Smooth muscle cell (in vitro differentiated cells): ENCODE measurements at regions not wholly inside any gene's neighbourhood (a gene's known extent, or its start where the extent isn't known, plus 50 kb on each side); places are given as distances from the start of the nearest gene placed in this dataset.

ENCODE experiments used
- DNase-seq: peaks from one replicate; lab custom pipeline; 2025; ENCODE audit not compliant: unreplicated experiment; lab: John Stamatoyannopoulos, UW
- H2AFZ ChIP-seq: fragments of 200-600 bp; sonication (generic); 2 replicates; pipeline ENCODE4 v1.6.0; 2016; ENCODE audit warnings: antibody characterized with exemption, low read depth, mild to moderate bottlenecking
- H3F3A ChIP-seq: fragments of 200-600 bp; sonication (generic); 2 replicates; pipeline ENCODE4 v1.6.0; 2017; ENCODE audit warnings: antibody characterized with exemption, low read depth
- H3K27ac ChIP-seq: fragments of 200-600 bp; sonication (generic); 2 replicates; pipeline ENCODE4 v1.5.1; 2016; ENCODE audit warnings: low read depth, mild to moderate bottlenecking
- H3K27me3 ChIP-seq: fragments of 200-600 bp; sonication (generic); 2 replicates; pipeline ENCODE4 v1.6.1; 2016; ENCODE audit warnings: low read depth, mild to moderate bottlenecking
- H3K36me3 ChIP-seq: fragments of 200-600 bp; sonication (generic); 2 replicates; pipeline ENCODE4 v1.5.1; 2016; ENCODE audit warnings: low read depth
- H3K4me1 ChIP-seq: fragments of 200-600 bp; sonication (generic); 2 replicates; pipeline ENCODE4 v1.5.1; 2016; ENCODE audit warnings: low read depth
- H3K4me2 ChIP-seq: fragments of 200-600 bp; sonication (generic); 2 replicates; pipeline ENCODE4 v1.6.0; 2016; ENCODE audit warnings: mild to moderate bottlenecking
- H3K4me3 ChIP-seq: fragments of 200-600 bp; sonication (generic); 2 replicates; pipeline ENCODE4 v1.5.1; 2016; ENCODE audit warnings: mild to moderate bottlenecking
- H3K79me2 ChIP-seq: fragments of 200-600 bp; sonication (generic); 2 replicates; pipeline ENCODE4 v1.6.0; 2016; ENCODE audit warnings: low read depth, mild to moderate bottlenecking
- H3K9ac ChIP-seq: fragments of 200-600 bp; sonication (generic); 2 replicates; pipeline ENCODE4 v1.6.0; 2016; ENCODE audit warnings: low read depth
- H3K9me3 ChIP-seq: fragments of 200-600 bp; sonication (generic); replicated peaks from 2 replicates; pipeline ENCODE4 v1.5.1; 2016; ENCODE audit warnings: low read depth
- H4K20me1 ChIP-seq: fragments of 200-600 bp; sonication (generic); 2 replicates; pipeline ENCODE4 v1.6.0; 2016; ENCODE audit warnings: low read depth
- WGBS: methylation state at CpG from one replicate; pipeline ENCODE4 v1.1.7; 2016; ENCODE audit warnings: low lambda C conversion rate; 5-methylcytosine and 5-hydroxymethylcytosine counted together
- TF ChIP-seq, protein P1 (sequence below): fragments of 200-600 bp; sonication (generic); IDR thresholded peaks from 2 replicates; pipeline ENCODE4 v1.5.1; 2017; ENCODE audit warnings: borderline replicate concordance, mild to moderate bottlenecking, antibody characterized with exemption; ENCODE audit not compliant: insufficient read depth, poor library complexity, severe bottlenecking

- Histone ChIP-seq H3K36me3 (no peaks in the 10 kb centered on the region), H3K4me1 (peaks cover 16% of the 10 kb centered on the region), H2AFZ (no peak overlapping the region), H3K9ac (no peak overlapping the region), H3K27ac (no peak overlapping the region), H3K79me2 (no peaks in the 10 kb centered on the region), H3K4me2 (no peak overlapping the region), H3F3A (no peaks in the 10 kb centered on the region), H3K4me3 (no peak overlapping the region), H3K27me3 (no peaks in the 10 kb centered on the region), H4K20me1 (no peaks in the 10 kb centered on the region), H3K9me3 (no peaks in the 10 kb centered on the region)
- TF ChIP-seq, protein P1, sequence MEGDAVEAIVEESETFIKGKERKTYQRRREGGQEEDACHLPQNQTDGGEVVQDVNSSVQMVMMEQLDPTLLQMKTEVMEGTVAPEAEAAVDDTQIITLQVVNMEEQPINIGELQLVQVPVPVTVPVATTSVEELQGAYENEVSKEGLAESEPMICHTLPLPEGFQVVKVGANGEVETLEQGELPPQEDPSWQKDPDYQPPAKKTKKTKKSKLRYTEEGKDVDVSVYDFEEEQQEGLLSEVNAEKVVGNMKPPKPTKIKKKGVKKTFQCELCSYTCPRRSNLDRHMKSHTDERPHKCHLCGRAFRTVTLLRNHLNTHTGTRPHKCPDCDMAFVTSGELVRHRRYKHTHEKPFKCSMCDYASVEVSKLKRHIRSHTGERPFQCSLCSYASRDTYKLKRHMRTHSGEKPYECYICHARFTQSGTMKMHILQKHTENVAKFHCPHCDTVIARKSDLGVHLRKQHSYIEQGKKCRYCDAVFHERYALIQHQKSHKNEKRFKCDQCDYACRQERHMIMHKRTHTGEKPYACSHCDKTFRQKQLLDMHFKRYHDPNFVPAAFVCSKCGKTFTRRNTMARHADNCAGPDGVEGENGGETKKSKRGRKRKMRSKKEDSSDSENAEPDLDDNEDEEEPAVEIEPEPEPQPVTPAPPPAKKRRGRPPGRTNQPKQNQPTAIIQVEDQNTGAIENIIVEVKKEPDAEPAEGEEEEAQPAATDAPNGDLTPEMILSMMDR: no peak
- WGBS: 91% methylated on average over 6 of the region's 6 CpGs
- no peak for DNase-seq
These were observed 76.0 kb upstream of the ASB18 start for GRCh38 chr2:236340251-236340650.

- no peak overlapping the region for H3K4me3 ChIP-seq
- TF ChIP-seq, protein P1: no peak
- no peaks in the 10 kb centered on the region for H4K20me1 ChIP-seq
- H3K36me3 ChIP-seq: no peaks in the 10 kb centered on the region
- no peaks in the 10 kb centered on the region for H3K79me2 ChIP-seq
- no peaks in the 10 kb centered on the region for H3K9me3 ChIP-seq
- H3K27ac ChIP-seq: no peak overlapping the region
- DNase-seq: no peak
- no peak overlapping the region for H3K9ac ChIP-seq
- H3F3A ChIP-seq: no peaks in the 10 kb centered on the region
- H2AFZ ChIP-seq: no peak overlapping the region
- 96% methylated on average over 14 of the region's 14 CpGs for WGBS
- H3K4me1 ChIP-seq: peaks cover 16% of the 10 kb centered on the region
- H3K27me3 ChIP-seq: no peaks in the 10 kb centered on the region
- no peak overlapping the region for H3K4me2 ChIP-seq
These were observed 76.9 kb upstream of the ASB18 start for GRCh38 chr2:236341067-236341466.

GRCh38 chr2:236341721-236342120 is 77.5 kb upstream of the ASB18 start:
- Histone ChIP-seq H3K4me1 (peaks cover 16% of the 10 kb centered on the region), H3K27me3 (no peaks in the 10 kb centered on the region), H3K4me2 (no peak overlapping the region), H2AFZ (no peak overlapping the region), H3K9me3 (no peaks in the 10 kb centered on the region), H3K79me2 (no peaks in the 10 kb centered on the region), H4K20me1 (no peaks in the 10 kb centered on the region), H3K27ac (no peak overlapping the region), H3K9ac (no peak overlapping the region), H3K36me3 (no peaks in the 10 kb centered on the region), H3F3A (no peaks in the 10 kb centered on the region), H3K4me3 (no peak overlapping the region)
- DNase-seq: no peak
- WGBS: 97% methylated on average over 14 of the region's 14 CpGs
- TF ChIP-seq, protein P1: no peak

GRCh38 chr2:236342507-236342906 is 78.3 kb upstream of the ASB18 start:
- H3F3A ChIP-seq: no peaks in the 10 kb centered on the region
- no peak overlapping the region for H3K9ac ChIP-seq
- no peak overlapping the region for H3K4me2 ChIP-seq
- H3K27ac ChIP-seq: no peak overlapping the region
- H3K79me2 ChIP-seq: no peaks in the 10 kb centered on the region
- H3K27me3 ChIP-seq: no peaks in the 10 kb centered on the region
- no peak overlapping the region for H3K4me3 ChIP-seq
- H3K9me3 ChIP-seq: no peaks in the 10 kb centered on the region
- H3K4me1 ChIP-seq: peaks cover 16% of the 10 kb centered on the region
- TF ChIP-seq, protein P1: no peak
- H3K36me3 ChIP-seq: no peaks in the 10 kb centered on the region
- DNase-seq: no peak
- no peak overlapping the region for H2AFZ ChIP-seq
- 96% methylated on average over 10 of the region's 10 CpGs for WGBS
- H4K20me1 ChIP-seq: no peaks in the 10 kb centered on the region
